Astrocyte of the cerebellum (primary cell): ENCODE measurements at regions not wholly inside any gene's neighbourhood (a gene's known extent, or its start where the extent isn't known, plus 50 kb on each side); places are given as distances from the start of the nearest gene placed in this dataset.

Experiments used
- DNase-seq: peaks from one replicate; pipeline ENCODE4 v3.0.0-alpha.2; 2011; ENCODE audit warnings: low read depth
- H3K4me3 ChIP-seq: 2 replicates; pipeline ENCODE4 v1.5.1; 2011; ENCODE audit warnings: mild to moderate bottlenecking, low read depth, low read length, moderate library complexity
- in situ Hi-C: cut with HindIII; loops from 2 replicates; pipeline ENCODE4 v1.10.0; 2017; ENCODE audit warnings: low sequenced_read_pairs
- TF ChIP-seq, protein P1 (sequence below): IDR thresholded peaks from 2 replicates; pipeline ENCODE4 v1.5.1; 2012; ENCODE audit warnings: low read length, low read depth, moderate library complexity, mild to moderate bottlenecking; ENCODE audit errors: missing control alignments

DNA sequence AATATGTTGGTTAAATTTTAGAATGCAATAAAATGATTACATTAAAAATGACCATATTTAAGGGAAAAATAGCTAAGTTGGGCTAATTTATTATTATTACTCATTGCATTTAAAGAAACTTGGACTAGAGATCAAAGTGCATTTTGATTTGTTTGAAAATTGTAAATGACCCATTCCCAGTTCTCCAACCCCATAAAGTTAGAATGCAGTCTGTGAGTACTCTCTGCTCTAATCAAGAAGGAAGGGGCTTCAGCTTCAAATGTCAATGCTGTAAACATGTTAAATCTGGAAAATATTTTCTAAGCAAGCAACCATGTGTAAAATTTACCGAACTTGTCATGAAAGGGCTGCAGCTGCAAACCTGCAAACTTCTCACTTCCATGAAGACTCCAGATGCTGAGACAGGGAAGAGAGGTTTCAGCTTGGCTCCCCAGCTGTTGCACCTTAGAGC, 232.7 kb downstream of the TTLL7 start:
- H3K4me3 ChIP-seq, result no peak overlapping the region
- in situ Hi-C loops, result no loop called here
- no peak for DNase-seq
- TF ChIP-seq, protein P1, sequence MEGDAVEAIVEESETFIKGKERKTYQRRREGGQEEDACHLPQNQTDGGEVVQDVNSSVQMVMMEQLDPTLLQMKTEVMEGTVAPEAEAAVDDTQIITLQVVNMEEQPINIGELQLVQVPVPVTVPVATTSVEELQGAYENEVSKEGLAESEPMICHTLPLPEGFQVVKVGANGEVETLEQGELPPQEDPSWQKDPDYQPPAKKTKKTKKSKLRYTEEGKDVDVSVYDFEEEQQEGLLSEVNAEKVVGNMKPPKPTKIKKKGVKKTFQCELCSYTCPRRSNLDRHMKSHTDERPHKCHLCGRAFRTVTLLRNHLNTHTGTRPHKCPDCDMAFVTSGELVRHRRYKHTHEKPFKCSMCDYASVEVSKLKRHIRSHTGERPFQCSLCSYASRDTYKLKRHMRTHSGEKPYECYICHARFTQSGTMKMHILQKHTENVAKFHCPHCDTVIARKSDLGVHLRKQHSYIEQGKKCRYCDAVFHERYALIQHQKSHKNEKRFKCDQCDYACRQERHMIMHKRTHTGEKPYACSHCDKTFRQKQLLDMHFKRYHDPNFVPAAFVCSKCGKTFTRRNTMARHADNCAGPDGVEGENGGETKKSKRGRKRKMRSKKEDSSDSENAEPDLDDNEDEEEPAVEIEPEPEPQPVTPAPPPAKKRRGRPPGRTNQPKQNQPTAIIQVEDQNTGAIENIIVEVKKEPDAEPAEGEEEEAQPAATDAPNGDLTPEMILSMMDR, result no peak

DNA sequence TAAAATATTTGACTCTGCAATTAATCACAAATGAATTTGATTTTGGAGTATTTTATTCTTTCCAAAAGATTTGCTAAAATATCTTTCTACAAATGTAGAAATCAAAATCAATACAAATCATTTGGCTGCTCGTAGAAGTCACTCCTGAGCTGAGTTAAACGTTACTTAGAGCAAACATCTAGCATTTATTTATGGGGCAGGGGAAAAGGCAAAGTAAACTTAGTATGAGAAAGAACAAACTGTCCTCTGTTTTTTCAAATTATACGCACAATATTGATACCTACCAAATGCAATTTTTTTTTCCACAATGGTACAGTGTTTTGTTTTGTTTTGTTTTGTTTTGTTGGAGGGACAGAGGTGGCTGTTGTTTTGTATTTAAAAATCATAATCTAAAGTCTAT, 233.8 kb downstream of the TTLL7 start:
- TF ChIP-seq, protein P1, result no peak
- in situ Hi-C loops, result no loop called here
- no peak overlapping the region for H3K4me3 ChIP-seq
- DNase-seq, result no peak

DNA sequence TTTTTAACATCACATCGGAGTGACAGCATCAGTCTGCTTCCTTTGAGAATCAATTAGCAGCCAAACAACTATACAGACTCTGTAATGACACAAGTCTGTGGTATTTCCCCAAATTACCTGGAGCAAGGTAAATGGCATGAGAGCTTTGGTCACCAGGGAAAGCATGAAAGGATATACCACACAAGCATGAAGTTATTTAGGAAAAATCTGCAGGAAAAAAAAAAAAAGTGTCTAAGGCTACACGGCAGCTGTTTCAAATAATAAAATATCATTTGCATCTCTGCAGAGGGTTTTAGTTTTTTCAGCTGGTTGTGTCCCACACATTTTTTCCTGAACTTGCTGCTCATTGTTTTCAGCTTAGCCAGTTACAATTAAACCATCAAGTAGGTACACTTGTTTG, 234.7 kb downstream of the TTLL7 start:
- in situ Hi-C loops, result no loop called here
- no peak overlapping the region for H3K4me3 ChIP-seq
- TF ChIP-seq, protein P1, result no peak
- no peak for DNase-seq

DNA sequence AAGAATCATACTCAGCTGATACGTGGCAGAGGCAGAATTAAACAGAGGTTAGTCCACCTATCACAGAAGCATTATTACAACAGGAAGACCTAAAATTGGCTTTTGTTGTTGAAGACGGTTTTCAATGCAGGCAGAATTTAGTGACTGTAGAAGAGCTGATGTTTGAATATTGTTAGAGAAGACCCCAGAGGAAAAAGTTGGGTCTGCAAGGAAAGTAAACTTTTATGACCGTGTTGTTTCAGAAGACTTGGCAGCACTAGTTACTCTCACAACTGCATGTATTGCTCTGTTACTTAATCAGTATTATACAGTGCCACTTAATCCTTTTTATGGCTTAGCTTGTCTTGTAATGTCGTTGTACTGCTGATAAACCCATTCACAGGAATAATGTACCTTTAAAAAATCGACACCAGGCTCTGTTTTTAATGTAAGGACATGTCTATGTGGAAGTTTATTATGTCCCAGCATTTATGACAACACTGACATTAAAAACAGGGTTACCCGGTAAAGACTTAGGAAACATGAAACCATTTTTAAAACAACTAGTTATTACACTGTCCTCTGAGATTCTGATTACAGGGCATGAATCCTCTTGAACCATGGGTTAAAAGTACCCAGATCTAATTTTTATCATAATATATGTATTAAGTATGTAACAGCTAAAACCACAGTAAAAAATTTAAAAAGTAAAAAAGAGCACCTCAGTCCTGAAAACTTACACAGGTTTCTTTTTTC, 235.4 kb downstream of the TTLL7 start:
- H3K4me3 ChIP-seq, result no peak overlapping the region
- TF ChIP-seq, protein P1, result no peak
- in situ Hi-C loops, result no loop called here
- no peak for DNase-seq

DNA sequence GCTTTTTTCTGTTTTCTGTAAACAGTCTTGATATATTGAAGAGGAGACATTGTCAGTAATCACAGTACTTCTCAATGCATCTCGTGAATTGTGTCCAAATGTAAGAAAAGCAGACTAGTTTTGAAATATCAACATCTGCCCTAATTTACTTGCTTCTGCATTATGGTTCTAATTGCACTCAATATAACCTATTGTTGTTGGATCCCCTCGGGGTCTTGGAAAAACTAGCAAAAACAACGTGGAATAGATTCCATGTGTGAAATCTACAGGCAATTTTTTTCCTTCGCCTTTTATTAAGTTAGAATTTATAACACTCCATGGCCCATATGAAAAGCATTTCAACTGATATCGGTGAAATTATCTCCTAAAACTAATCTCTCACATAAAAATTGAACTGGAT, 236.5 kb downstream of the TTLL7 start:
- no peak for DNase-seq
- in situ Hi-C loops, result no loop called here

DNA sequence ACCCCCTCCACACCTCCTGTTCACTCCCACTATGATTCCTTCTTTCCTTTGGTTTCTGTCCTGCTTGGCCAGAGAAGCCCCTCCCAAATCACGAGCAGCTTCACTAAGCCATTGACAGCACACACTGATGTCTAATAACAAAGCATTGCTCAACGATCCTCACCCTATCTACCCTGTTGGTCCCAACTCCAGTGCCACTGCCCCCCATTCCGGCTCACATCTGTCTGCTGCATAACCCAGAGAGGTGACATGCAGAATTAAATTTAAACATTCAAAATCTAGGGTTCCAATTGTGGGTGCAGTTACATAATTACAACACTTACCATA, 236.9 kb downstream of the TTLL7 start:
- no peak for DNase-seq
- in situ Hi-C loops, result no loop called here
- no peak overlapping the region for H3K4me3 ChIP-seq
- TF ChIP-seq, protein P1, result no peak

More for the DNA sequence above, 236.5 kb downstream of the TTLL7 start:
- TF ChIP-seq, protein P1, result no peak
- H3K4me3 ChIP-seq, result no peak overlapping the region
